HL-60/S4 (cell line): ENCODE measurements at regions not wholly inside any gene's neighbourhood (a gene's known extent, or its start where the extent isn't known, plus 50 kb on each side); places are given as distances from the start of the nearest gene placed in this dataset.

Source experiments
- in situ Hi-C: fragments of 300-500 bp; cut with MboI; formaldehyde crosslinking; loops from 2 replicates; pipeline ENCODE4 v1.14.3; 2022; ENCODE audit warnings: low sequenced_read_pairs

GRCh38 chr12:32043928-32044549 is 62.6 kb upstream of the BICD1 start:
- in situ Hi-C loops: no loop called here

GRCh38 chr12:32047357-32048212 is 59.1 kb upstream of the BICD1 start:
- in situ Hi-C loops: no loop called here

GRCh38 chr12:32048791-32049190 is 57.9 kb upstream of the BICD1 start:
- in situ Hi-C loops: no loop called here

GRCh38 chr12:32049956-32050355 is 56.7 kb upstream of the BICD1 start:
- in situ Hi-C loops: loop anchor here (10.0 kb wide), 1 partner anchor 245 kb away; no protein-coding TSS in a partner anchor

GRCh38 chr12:32051511-32052211 is 55.0 kb upstream of the BICD1 start:
- in situ Hi-C loops: loop anchor here (10.0 kb wide), 1 partner anchor 243 kb away; no protein-coding TSS in a partner anchor

GRCh38 chr12:32052212-32052713 is 54.4 kb upstream of the BICD1 start:
- in situ Hi-C loops: loop anchor here (10.0 kb wide), 1 partner anchor 243 kb away; no protein-coding TSS in a partner anchor

GRCh38 chr12:32053881-32054624 is 52.6 kb upstream of the BICD1 start:
- in situ Hi-C loops: loop anchor here (10.0 kb wide), 1 partner anchor 241 kb away; no protein-coding TSS in a partner anchor
